H1 (cell line): ENCODE measurements at regions not wholly inside any gene's neighbourhood (a gene's known extent, or its start where the extent isn't known, plus 50 kb on each side); places are given as distances from the start of the nearest gene placed in this dataset.

ENCODE experiments used
- CHD1 ChIP-seq: IDR thresholded peaks from 2 replicates; pipeline ENCODE4 v1.6.1; 2012; ENCODE audit warnings: low read depth, low read length, improper control_type of control experiment
- FOSL1 ChIP-seq: IDR thresholded peaks from 2 replicates; pipeline ENCODE4 v1.6.1; 2011; ENCODE audit warnings: mild to moderate bottlenecking, low read depth, low read length, moderate library complexity; ENCODE audit not compliant: insufficient read depth
- HDAC2 ChIP-seq, 2 experiments: fragments of 300-600 bp in 1 of 2; sonication (generic) in 1 of 2; IDR thresholded peaks; 2 replicates each; pipeline ENCODE4 v1.6.1; 2011 to 2012; ENCODE audit warnings: low read depth in 2 of 2, low read length in 2 of 2, mild to moderate bottlenecking in 2 of 2, moderate library complexity in 2 of 2, borderline replicate concordance in 1 of 2, inconsistent platforms in 1 of 2
- JUN ChIP-seq: IDR thresholded peaks from 2 replicates; pipeline ENCODE4 v1.6.1; 2011; ENCODE audit warnings: low read depth, mild to moderate bottlenecking, improper control_type of control experiment, low read length
- NRF1 ChIP-seq: IDR thresholded peaks from 2 replicates; pipeline ENCODE4 v1.6.1; 2011; ENCODE audit warnings: mild to moderate bottlenecking, low read depth, low read length, improper control_type of control experiment
- PHF8 ChIP-seq: fragments of 200-600 bp; sonication (generic); conservative IDR thresholded peaks from 2 replicates; pipeline ENCODE4 v1.7.1; 2012; ENCODE audit warnings: low read depth, mild to moderate bottlenecking, inconsistent platforms, low read length, moderate library complexity
- POLR2AphosphoS5 ChIP-seq: IDR thresholded peaks from 2 replicates; pipeline ENCODE4 v1.6.1; 2011; ENCODE audit warnings: low read depth, low read length
- SP4 ChIP-seq: IDR thresholded peaks from 2 replicates; pipeline ENCODE4 v1.6.1; 2012; ENCODE audit warnings: low read length, inconsistent platforms

DNA sequence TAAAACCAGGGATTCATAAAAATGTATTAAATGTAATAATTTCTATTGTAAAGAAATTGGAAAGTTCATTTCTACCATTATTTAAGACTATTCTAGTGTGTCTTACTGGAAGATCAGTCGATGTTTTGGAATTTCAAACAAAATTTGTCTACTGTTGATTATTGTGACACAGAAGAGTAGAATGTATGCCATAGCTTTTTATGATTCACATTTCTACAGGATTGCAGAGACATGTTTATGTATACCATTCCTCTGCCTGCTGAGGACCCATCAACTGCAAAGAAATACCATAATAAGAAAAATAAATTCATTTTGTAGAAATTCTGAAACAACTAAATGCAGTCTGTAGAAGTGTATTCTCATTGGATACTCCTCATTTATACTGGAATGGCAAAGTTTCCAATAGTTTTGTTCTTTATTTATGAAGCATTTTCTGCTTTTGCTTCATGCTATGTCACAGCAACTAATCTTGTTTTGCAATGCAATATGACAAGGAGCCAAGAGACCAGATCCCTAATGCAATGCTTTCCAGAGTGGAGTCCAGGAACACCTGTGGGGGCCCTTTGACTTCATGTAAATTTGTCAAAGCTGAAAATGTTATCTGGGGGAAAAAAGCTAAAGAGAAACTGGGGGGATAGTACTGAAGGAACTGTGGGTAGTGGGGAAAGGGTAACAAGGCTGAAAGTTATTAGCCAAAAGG is 172.9 kb upstream of the LRIG3 start (continued):
- TF ChIP-seq HDAC2 (IDR thresholded peaks at IDR 0.05; ENCODE audit: borderline replicate concordance in 1 of 2, low read depth in 2 of 2, low read length in 2 of 2) = no peak
- no peak for TF ChIP-seq POLR2AphosphoS5
- TF ChIP-seq FOSL1 = no peak
- no peak for TF ChIP-seq SP4
- no peak for TF ChIP-seq NRF1
- no peak for TF ChIP-seq CHD1
- no peak for TF ChIP-seq PHF8
- TF ChIP-seq JUN = no peak
